Kidney (tissue), 13 donors: ENCODE measurements at regions not wholly inside any gene's neighbourhood (a gene's known extent, or its start where the extent isn't known, plus 50 kb on each side); places are given as distances from the start of the nearest gene placed in this dataset.

ENCODE experiments used
- DNase-seq, 5 donors: peaks; one replicate each; pipeline ENCODE4 v3.0.0-alpha.2; 2013 to 2020
- FAIRE-seq: peaks from 2 replicates; lab custom pipeline; 2012; peaks lifted over from hg19 to GRCh38; lab: Jason Lieb, UNC
- H3K27ac ChIP-seq, 2 donors: one replicate each; pipeline ENCODE4 v1.7.0; 2013; ENCODE audit warnings: low read depth in 2 of 2, low read length in 2 of 2, inconsistent platforms in 1 of 2
- H3K27me3 ChIP-seq: one replicate; pipeline ENCODE4 v1.7.1; 2013; ENCODE audit warnings: low read length, inconsistent platforms; ENCODE audit not compliant: control insufficient read depth, insufficient read depth
- H3K36me3 ChIP-seq, 3 donors: one replicate each; pipeline versions ENCODE4 v1.7.0 to v1.7.1; 2013; ENCODE audit warnings: low read length in 3 of 3, control low read depth in 1 of 3, inconsistent platforms in 1 of 3; ENCODE audit not compliant: insufficient read depth in 3 of 3, control insufficient read depth in 2 of 3
- H3K4me1 ChIP-seq, 3 donors: one replicate each; pipeline versions ENCODE4 v1.7.0 to v1.7.1; 2013; ENCODE audit warnings: low read length in 3 of 3, inconsistent platforms in 1 of 3, low read depth in 1 of 3; ENCODE audit not compliant: control insufficient read depth in 2 of 3, insufficient read depth in 2 of 3
- H3K4me3 ChIP-seq, 3 donors: one replicate each; pipeline versions ENCODE4 v1.7.0 to v1.8.1; 2013; ENCODE audit warnings: low read length in 3 of 3, control low read depth in 1 of 3, inconsistent platforms in 1 of 3
- H3K9ac ChIP-seq, 3 donors: one replicate each; pipeline versions ENCODE4 v1.7.0 to v1.7.1; 2013; ENCODE audit warnings: low read length in 3 of 3, control low read depth in 1 of 3, inconsistent platforms in 1 of 3
- H3K9me3 ChIP-seq, 3 donors: one replicate each; pipeline versions ENCODE4 v1.7.0 to v1.7.1; 2013; ENCODE audit warnings: low read length in 3 of 3, control low read depth in 1 of 3, inconsistent platforms in 1 of 3; ENCODE audit not compliant: control insufficient read depth in 2 of 3, insufficient read depth in 1 of 3
- intact Hi-C: fragments of 100-400 bp; cut with DNase I; formaldehyde crosslinking; loops from one replicate; pipeline ENCODE4 v1.11.1; 2022
- TF ChIP-seq, protein P1 (sequence below): IDR thresholded peaks from 3 replicates; pipeline ENCODE4 v1.5.1; 2012; ENCODE audit warnings: mild to moderate bottlenecking, moderate library complexity, borderline replicate concordance; ENCODE audit not compliant: insufficient read depth; ENCODE audit errors: extremely low read depth
- donor health status: control.
- donor health status: control.
- donor health status: control.
- donor health status: control.
- donor health status: control.
- donor health status: DM: yes; HTN: yes; CAD: no.
- donor health status: Normal renal cell carcinoma (clear cell type).

DNA sequence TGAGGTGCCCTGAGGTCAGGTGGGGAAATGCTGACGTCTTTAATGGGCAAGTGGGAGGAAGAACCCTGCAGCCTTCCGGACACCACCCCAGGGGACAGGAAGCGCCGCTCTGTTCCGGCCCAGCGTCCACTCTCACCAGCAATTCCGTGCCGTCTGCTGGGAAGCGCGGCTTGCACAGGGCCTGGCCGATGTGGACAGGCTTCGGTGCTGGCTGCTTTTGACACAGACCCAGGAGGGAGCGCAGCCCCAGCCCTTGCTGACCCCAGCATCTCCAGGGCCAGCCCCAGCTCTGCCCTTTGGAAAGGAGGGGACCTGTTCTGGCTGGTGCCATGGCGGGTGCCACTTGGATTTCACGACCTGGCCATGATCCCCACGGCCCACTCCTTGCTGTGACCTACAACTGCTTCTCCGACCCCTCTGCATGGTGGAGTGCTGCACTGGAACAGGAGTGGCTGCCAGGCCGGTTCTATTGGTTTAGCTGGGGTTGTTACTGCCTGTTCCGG is 123.2 kb downstream of the DLL1 start:
- Histone ChIP-seq H3K27ac (no peak overlapping the region), H3K4me1 (peaks cover 0 to 3% (median 0%) of the 10 kb centered on the region in 3 donors), H3K4me3 (peak overlapping the region in 2 of 3 donors; percentile 41 to 61), H3K36me3 (no peaks in the 10 kb centered on the region), H3K27me3 (no peaks in the 10 kb centered on the region), H3K9ac (peak overlapping the region in 1 of 3 donors; percentile 26), H3K9me3 (no peaks in the 10 kb centered on the region)
- TF ChIP-seq, protein P1, sequence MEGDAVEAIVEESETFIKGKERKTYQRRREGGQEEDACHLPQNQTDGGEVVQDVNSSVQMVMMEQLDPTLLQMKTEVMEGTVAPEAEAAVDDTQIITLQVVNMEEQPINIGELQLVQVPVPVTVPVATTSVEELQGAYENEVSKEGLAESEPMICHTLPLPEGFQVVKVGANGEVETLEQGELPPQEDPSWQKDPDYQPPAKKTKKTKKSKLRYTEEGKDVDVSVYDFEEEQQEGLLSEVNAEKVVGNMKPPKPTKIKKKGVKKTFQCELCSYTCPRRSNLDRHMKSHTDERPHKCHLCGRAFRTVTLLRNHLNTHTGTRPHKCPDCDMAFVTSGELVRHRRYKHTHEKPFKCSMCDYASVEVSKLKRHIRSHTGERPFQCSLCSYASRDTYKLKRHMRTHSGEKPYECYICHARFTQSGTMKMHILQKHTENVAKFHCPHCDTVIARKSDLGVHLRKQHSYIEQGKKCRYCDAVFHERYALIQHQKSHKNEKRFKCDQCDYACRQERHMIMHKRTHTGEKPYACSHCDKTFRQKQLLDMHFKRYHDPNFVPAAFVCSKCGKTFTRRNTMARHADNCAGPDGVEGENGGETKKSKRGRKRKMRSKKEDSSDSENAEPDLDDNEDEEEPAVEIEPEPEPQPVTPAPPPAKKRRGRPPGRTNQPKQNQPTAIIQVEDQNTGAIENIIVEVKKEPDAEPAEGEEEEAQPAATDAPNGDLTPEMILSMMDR = no peak
- DNase-seq (peak in 2 of 5 donors; percentile 31 to 74), FAIRE-seq (no peak)
- intact Hi-C loops = no loop called here

DNA sequence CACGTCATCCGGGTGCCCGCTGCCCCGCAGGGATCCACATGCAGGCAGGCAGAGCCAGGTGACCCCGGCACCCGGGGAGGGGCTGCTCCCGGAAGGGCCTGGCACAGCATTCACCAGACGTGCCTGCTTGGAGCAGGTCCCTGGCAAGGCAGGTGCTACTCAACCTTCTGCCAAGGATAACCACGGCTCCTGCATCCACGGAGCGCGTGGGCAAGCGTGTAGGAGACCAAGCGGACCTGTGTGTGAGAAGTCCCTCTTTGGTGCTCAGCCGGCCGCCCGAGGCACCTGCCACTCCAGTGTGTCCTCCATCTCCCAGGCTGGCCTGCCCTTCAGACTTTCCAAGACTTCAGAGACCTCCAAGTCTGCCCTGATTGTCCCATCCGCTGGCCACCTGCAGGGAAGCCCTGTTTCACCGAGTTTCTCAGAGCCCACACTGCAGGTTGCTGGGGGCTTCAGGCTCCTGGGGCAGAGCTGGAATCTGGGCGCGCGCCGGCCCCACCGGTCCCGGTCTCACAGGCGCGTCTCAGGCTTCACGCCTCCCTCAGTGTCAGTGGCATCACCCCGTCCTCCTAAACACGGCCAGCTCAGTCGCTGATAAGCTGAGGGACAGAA is 124.3 kb downstream of the DLL1 start:
- intact Hi-C loops = no loop called here
- Histone ChIP-seq H3K27me3 (no peaks in the 10 kb centered on the region), H3K27ac (no peak overlapping the region), H3K9ac (no peak overlapping the region), H3K9me3 (no peaks in the 10 kb centered on the region), H3K4me3 (no peak overlapping the region), H3K36me3 (no peaks in the 10 kb centered on the region), H3K4me1 (peaks cover 0 to 3% (median 0%) of the 10 kb centered on the region in 3 donors)
- DNase-seq (peak in 1 of 5 donors; percentile 87), FAIRE-seq (no peak)
- TF ChIP-seq, protein P1 = no peak

DNA sequence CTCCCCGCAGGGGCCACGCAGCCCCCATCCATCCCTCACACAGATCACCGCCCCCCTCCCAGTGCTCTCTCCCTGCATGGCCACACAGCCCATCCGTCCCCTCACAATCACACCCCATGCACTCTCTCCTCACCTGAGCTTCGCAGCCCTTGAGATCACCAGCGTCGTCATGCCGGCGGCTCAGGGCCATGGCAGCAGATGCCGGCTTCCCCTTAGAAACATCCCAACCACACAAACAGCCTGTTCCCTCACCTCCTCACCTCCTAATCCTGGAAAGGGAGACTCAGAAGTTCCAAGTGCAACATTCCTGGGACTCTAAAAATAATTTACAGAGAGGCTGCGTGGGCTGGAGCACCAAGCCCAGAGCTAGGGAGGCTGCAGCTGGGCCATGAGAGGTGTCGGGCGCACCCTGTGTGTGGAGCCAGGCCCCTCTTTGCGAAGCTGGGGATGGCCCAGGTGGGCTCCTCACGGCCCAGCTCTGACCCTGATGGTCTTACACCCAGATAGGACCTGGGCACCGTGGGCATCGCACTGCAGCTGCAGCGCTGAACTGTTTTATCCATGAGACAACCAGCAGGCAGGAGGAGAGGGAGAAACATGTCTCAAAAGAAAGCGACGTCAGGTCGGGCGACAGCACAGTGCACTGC is 125.3 kb downstream of the DLL1 start:
- intact Hi-C loops = no loop called here
- Histone ChIP-seq H3K9me3 (no peaks in the 10 kb centered on the region), H3K36me3 (no peaks in the 10 kb centered on the region), H3K4me3 (no peak overlapping the region), H3K27ac (no peak overlapping the region), H3K4me1 (peaks cover 0 to 3% (median 0%) of the 10 kb centered on the region in 3 donors), H3K9ac (no peak overlapping the region), H3K27me3 (no peaks in the 10 kb centered on the region)
- DNase-seq (peak in 3 of 5 donors; percentile 46 to 75 (median 74)), FAIRE-seq (no peak)
- TF ChIP-seq, protein P1 = no peak
